GM23248 (cell line): ENCODE measurements at regions not wholly inside any gene's neighbourhood (a gene's known extent, or its start where the extent isn't known, plus 50 kb on each side); places are given as distances from the start of the nearest gene placed in this dataset.

Experiments used
- EZH2 ChIP-seq: fragments of 200-600 bp; sonication (generic); IDR thresholded peaks from 2 replicates; pipeline ENCODE4 v1.6.1; 2018; ENCODE audit warnings: antibody characterized with exemption, mild to moderate bottlenecking; ENCODE audit not compliant: insufficient read depth, poor library complexity, severe bottlenecking
- EZH2phosphoT487 ChIP-seq: fragments of 200-600 bp; sonication (generic); IDR thresholded peaks from 2 replicates; pipeline ENCODE4 v1.6.1; 2018; ENCODE audit warnings: antibody characterized with exemption, moderate library complexity, mild to moderate bottlenecking, low read depth; ENCODE audit not compliant: insufficient read depth

- TF ChIP-seq EZH2 (no peak), EZH2phosphoT487 (no peak)
Observed at GRCh38 chr6:105990151-105990550, 96.0 kb upstream of the PRDM1 start.
